ENCODE measurements at regions not wholly inside any gene's neighbourhood (a gene's known extent, or its start where the extent isn't known, plus 50 kb on each side); places are given as distances from the start of the nearest gene placed in this dataset.
"Not testable (repeated sequence)": the region's sequence is repeated elsewhere in the genome, so short reads cannot be mapped to it uniquely, and the experiment has no call there.

DNA sequence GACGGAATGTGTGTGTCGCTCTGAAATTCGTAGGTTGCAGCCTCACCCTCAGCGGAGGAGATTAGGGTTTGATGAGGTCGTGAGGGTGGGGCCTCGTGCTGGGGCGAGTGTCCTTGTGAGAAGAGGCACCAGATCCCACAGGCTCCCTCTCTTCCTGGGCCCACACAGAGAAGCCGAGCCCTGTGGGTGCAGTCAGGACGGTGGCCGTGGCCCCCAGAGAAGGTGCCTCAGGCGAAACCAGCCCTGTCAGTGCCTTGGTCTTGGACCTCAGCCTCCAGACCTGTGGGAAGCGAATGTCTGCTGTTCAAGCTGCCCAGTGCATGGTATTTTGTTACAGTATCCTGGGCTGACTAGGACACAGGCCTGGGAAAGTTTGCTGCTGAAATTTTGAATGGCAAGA lies 108.0 kb upstream of the ALKAL2 start:
- no peak for DNase-seq (ENCODE audit: low spot score)

- peak; percentile 14 for DNase-seq (ENCODE audit: low spot score)
These were observed 106.1 kb upstream of the ALKAL2 start for GRCh38 chr2:393711-394696.

DNA sequence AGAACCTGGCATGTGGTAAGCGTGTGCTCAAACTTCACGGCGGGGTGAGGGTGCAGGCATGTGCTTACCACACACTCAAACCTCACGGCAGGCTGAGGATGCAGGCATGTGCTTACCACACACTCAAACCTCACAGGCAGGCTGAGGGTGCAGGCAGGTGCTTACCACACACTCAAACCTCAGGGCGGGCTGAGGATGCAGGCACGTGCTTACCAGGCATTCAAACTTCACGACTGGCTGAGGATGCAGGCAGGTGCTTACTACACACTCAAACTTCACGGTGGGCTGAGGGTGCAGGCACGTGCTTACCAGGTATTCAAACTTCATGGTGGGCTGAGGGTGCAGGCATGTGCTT lies 105.0 kb upstream of the ALKAL2 start:
- no peak for DNase-seq (ENCODE audit: low spot score)

DNA sequence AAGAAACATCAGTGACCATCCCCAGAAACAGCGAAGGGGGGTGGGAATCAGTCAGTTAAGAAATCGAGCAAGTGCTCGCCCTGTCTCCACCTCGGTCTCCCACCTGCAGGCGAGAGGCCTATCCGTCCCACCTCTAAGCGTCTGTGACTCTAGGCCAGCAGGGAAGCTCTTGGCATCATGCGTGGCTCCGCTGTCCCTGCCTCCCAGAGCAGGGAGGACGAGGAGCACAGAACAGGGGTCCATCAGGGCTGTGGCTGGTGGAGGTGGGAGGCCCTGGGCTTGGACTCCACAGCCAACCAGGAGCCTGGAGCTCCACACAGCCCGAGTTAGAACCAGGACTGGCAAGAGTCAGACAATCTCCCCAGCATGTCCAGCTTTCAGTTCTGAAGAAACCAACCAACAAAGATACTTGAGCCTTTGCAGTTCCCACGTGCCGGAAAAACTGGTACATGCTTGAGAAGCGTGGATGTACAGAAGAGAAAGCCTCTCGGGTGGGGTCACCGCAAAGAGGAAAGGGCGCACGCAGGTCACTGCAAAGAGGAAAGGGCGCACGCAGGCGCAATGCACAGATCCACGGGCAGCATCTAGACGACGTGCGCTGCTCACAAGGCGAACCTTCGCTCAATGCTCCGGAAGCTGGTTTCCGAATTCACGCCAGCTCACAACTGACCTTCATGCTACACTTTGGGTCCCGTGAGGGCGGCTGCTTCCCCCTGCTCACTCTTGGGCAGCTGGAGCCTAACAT lies 104.5 kb upstream of the ALKAL2 start:
- no peak for DNase-seq (ENCODE audit: low spot score)

- DNase-seq (ENCODE audit: low spot score): no peak
These were observed 103.8 kb upstream of the ALKAL2 start for GRCh38 chr2:391696-392095.

DNA sequence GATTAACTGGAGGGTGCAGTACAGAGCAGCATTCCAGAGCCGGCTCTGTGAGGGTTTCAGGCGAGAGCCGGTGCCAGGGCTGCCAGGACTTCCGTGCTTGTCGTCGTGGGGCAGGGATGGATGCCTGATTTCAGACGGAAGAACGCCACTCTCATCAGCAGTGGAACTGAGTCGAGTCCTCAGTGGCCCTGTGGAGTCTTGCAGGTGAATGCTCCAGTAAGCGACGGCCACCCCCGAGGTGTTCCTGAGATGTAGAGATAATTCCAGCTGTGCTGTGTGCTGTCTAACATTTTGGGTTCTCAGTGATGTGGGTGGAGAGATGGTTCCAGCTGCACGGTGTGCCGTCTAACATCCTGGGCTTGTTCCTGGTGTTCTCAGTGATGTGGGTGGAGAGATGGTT lies 103.1 kb upstream of the ALKAL2 start:
- no peak for DNase-seq (ENCODE audit: low spot score)

- DNase-seq (ENCODE audit: low spot score): not testable (repeated sequence)
These were observed 102.1 kb upstream of the ALKAL2 start for GRCh38 chr2:389985-390384.

GRCh38 chr2:388752-389151 lies 100.9 kb upstream of the ALKAL2 start:
- not testable (repeated sequence) for DNase-seq (ENCODE audit: low spot score)

GRCh38 chr2:387980-388421 lies 100.1 kb upstream of the ALKAL2 start:
- DNase-seq (ENCODE audit: low spot score): no peak

GRCh38 chr2:386406-387103 lies 98.7 kb upstream of the ALKAL2 start:
- DNase-seq (ENCODE audit: low spot score): no peak

DNA sequence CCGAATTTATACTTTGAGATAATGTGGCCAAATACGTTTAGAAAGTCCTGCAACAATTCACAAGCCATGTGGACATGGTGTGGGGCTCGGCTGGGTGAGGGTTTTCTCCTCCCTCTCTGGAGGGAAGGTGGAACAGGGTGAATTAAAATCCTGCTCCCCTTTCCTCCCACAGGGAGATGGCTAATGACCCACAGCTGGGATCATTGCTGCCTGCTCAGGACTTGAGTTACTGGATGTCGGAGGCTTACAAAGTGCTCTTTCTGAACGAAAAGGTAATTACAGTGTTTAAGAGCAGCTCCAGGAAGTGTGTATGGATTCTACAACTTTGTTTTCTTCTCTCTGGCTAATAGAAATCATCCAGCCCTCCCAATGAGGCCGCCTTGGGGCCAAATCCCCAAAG lies 97.9 kb upstream of the ALKAL2 start:
- DNase-seq (ENCODE audit: low spot score): no peak

DNA sequence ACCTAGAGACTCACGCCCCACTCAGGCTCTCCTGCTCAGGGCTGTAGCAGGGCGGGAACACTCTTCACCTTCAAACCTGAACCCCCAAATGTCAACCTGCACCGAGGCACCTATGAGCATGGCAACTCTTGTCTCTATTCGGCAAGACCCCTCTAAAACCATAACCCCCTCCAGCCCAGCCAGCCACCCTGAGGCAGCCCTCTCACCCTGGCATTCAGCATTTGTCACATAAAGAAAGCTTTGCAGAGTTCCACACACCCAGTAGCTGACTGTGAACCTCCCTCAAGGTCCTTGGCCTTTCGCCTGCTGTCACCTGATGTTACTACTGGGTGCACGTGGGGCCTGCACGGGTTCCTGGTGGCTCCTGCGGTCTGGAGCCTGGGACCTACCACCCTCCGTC lies 97.2 kb upstream of the ALKAL2 start:
- DNase-seq (ENCODE audit: low spot score): no peak

GRCh38 chr2:383888-384287 lies 96.0 kb upstream of the ALKAL2 start:
- DNase-seq (ENCODE audit: low spot score): no peak

DNA sequence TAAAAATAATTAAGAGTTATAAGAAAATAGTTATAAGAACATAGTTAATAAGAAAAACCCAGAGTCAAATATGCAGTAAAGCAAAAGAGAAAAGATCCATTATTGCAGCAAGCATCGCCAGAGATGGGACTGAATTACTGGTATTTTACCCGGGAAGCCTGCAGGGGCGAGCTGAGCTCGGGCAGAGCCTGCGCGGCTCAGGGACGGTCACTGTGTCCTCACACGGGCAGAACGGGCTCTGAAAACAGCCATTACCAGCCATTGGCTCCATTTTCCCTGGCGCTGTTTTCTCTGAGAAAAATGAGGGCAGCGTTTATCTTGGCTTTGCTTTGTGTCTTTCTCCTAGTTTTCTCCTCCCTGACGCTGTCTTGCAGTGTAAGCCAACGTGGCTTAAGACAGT lies 95.3 kb upstream of the ALKAL2 start:
- DNase-seq (ENCODE audit: low spot score): peak; percentile 39

- no peak for DNase-seq (ENCODE audit: low spot score)
These were observed 94.8 kb upstream of the ALKAL2 start for GRCh38 chr2:382728-383022.

- no peak for DNase-seq (ENCODE audit: low spot score)
These were observed 94.2 kb upstream of the ALKAL2 start for GRCh38 chr2:381941-382727.

DNA sequence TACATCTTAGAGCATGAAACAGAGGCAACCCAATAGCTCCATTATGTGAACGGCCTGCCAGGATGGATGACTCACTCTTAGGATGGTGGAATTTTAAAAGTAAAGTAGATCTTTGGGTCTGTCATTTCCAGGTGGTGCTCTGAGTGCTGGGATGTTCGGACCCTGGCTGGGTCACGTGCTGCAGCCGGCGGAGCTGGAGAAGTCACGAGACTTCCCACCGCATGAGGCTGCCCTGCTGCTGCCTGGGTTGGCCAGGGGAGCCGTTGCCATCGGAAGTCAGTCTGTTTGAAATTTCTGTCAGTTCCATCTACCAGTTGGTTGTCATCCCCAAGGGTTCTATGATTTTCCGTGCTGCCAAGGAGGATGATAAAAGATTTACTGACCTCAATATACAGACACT lies 93.3 kb upstream of the ALKAL2 start:
- no peak for DNase-seq (ENCODE audit: low spot score)

- DNase-seq (ENCODE audit: low spot score): no peak
These were observed 92.9 kb upstream of the ALKAL2 start for GRCh38 chr2:380772-381171.

- no peak for DNase-seq (ENCODE audit: low spot score)
These were observed 92.3 kb upstream of the ALKAL2 start for GRCh38 chr2:380221-380620.

- no peak for DNase-seq (ENCODE audit: low spot score)
These were observed 91.9 kb upstream of the ALKAL2 start for GRCh38 chr2:379778-380177.

- no peak for DNase-seq (ENCODE audit: low spot score)
These were observed 90.5 kb upstream of the ALKAL2 start for GRCh38 chr2:378364-378763.

- DNase-seq (ENCODE audit: low spot score): no peak
These were observed 89.5 kb upstream of the ALKAL2 start for GRCh38 chr2:377414-377813.
